ENCODE measurements at regions not wholly inside any gene's neighbourhood (a gene's known extent, or its start where the extent isn't known, plus 50 kb on each side); places are given as distances from the start of the nearest gene placed in this dataset.
"Not testable (repeated sequence)": the region's sequence is repeated elsewhere in the genome, so short reads cannot be mapped to it uniquely, and the experiment has no call there.

- no peak for TF ChIP-seq CTCF (conservative IDR thresholded peaks at IDR 0.05; ENCODE audit: low read depth, low read length)
- H3K4me3 ChIP-seq (ENCODE audit: low read length): no peak overlapping the region
- no peak for DNase-seq (ENCODE audit: low read depth)
Measured at GRCh38 chr4:175330236-175330635, 412.1 kb downstream of the ADAM29 start.

- H3K4me3 ChIP-seq (ENCODE audit: low read length): no peak overlapping the region
- TF ChIP-seq CTCF (conservative IDR thresholded peaks at IDR 0.05; ENCODE audit: low read depth, low read length): no peak
- no peak for DNase-seq (ENCODE audit: low read depth)
Measured at GRCh38 chr4:175330652-175331051, 412.5 kb downstream of the ADAM29 start.

- H3K4me3 ChIP-seq (ENCODE audit: low read length): no peak overlapping the region
- no peak for TF ChIP-seq CTCF (conservative IDR thresholded peaks at IDR 0.05; ENCODE audit: low read depth, low read length)
- no peak for DNase-seq (ENCODE audit: low read depth)
Measured at GRCh38 chr4:175335331-175335730, 417.2 kb downstream of the ADAM29 start.

GRCh38 chr4:175336570-175336969 is 418.4 kb downstream of the ADAM29 start:
- H3K4me3 ChIP-seq (ENCODE audit: low read length); DNase-seq (ENCODE audit: low read depth): not testable (repeated sequence)

GRCh38 chr4:175339100-175339707 is 421.0 kb downstream of the ADAM29 start:
- DNase-seq (ENCODE audit: low read depth): no peak
- no peak for TF ChIP-seq CTCF (conservative IDR thresholded peaks at IDR 0.05; ENCODE audit: low read depth, low read length)
- no peak overlapping the region for H3K4me3 ChIP-seq (ENCODE audit: low read length)

- no peak for DNase-seq (ENCODE audit: low read depth)
- no peak overlapping the region for H3K4me3 ChIP-seq (ENCODE audit: low read length)
- no peak for TF ChIP-seq CTCF (conservative IDR thresholded peaks at IDR 0.05; ENCODE audit: low read depth, low read length)
Measured at GRCh38 chr4:175341203-175341755, 423.1 kb downstream of the ADAM29 start.

GRCh38 chr4:175346376-175346775 is 428.2 kb downstream of the ADAM29 start:
- DNase-seq (ENCODE audit: low read depth): no peak
- no peak overlapping the region for H3K4me3 ChIP-seq (ENCODE audit: low read length)
- no peak for TF ChIP-seq CTCF (conservative IDR thresholded peaks at IDR 0.05; ENCODE audit: low read depth, low read length)

Measured in retinal pigment epithelial cell (primary cell).